ENCODE measurements at regions not wholly inside any gene's neighbourhood (a gene's known extent, or its start where the extent isn't known, plus 50 kb on each side); places are given as distances from the start of the nearest gene placed in this dataset.

DNA sequence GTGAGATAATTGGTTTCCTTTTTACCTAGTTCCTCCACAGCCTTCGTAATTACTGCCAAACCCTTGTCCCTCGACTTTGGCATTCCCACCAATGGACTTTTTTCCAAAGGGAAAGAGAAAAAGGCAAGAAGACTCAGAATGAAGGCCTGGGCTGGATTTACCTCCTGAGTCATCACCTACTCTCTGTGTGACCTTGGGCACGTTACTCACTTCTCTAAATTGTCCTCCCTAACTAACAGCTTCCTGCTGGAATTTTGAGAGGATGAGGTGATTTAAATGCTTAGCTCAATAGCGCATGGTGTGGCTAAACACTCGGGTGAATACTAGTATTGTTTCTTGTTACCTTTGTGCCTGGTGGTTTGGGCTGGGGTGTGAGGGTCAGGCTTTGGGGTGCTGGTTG, 146.6 kb downstream of the DHX35 start:
- no peak for DNase-seq

DNA sequence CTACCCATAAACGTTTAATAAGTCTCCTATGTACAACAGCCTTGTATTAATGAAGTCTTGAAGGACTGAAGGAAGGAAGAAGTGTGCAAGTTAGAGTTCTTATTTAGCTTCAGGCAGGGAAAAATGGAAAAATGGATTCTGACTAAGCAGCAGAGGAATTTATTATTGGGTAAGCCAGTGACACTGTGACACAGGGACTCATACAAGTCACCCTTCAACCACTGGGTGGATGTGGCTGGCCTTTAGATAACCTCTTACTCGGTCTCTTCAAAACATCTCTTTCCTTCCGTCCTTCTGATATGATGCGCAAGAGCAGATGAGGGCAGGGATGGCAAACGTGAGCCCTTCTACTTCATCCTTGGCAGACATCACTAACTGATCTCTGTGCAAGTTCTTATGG, 145.6 kb downstream of the DHX35 start:
- DNase-seq: no peak

DNA sequence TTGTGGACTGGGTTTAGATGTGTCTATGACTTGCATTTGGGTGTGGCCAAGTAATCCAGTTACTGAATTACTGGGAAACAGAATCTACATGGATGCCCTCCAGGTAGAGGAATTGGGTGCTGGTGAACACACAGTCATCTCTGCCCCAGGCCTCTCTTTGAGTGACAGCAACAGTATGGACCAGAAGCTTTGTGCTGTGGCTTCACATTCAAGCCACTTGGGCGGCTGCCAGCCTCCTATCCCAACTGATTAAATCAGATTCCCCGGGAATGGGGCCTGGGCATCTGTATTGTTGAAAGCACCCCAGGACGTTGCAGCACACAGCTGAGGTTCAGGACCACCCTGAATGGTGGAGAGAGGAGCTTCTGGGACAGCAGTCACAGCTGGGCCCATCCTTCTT, 144.6 kb downstream of the DHX35 start:
- no peak for DNase-seq

DNA sequence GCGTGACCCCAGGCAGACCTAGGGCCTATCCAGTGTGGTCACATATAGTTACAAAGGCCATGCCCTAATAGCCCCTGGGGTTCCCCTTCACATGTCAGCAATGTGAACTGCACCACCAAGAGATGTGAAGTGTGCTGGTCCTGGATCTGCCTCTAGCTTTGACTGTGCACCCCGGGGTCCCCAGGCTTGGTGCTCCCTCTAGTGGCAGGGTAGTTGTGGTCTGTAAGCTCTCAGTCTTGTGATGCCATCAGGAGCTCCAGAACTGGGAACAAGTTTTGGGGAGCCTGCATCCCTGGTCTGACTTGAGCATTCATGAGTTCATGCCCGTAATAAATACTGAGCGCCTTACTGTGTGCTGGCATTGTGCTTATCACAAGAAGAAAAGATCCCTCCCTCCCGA, 143.4 kb downstream of the DHX35 start:
- no peak for DNase-seq

- DNase-seq: no peak
Observed at GRCh38 chr20:39103732-39104131, 141.6 kb downstream of the DHX35 start.

DNA sequence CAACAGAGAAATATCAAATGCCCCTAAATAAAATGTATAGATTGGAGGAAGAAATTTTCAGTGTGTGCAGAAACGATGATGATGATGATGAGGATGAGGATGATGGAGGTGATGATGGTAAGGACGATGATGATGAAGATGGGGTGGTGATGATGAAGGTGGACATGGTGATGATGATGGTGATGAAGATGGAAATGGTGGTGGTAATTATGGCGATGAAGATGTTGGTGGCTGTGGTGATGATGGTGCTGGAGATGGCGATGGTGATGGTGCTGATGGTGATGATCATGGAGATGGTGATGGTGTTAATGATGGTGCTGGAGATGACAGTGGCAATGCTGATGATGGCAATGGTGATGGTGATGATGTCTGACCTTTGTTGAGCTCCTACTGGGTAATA, 141.2 kb downstream of the DHX35 start:
- no peak for DNase-seq

DNA sequence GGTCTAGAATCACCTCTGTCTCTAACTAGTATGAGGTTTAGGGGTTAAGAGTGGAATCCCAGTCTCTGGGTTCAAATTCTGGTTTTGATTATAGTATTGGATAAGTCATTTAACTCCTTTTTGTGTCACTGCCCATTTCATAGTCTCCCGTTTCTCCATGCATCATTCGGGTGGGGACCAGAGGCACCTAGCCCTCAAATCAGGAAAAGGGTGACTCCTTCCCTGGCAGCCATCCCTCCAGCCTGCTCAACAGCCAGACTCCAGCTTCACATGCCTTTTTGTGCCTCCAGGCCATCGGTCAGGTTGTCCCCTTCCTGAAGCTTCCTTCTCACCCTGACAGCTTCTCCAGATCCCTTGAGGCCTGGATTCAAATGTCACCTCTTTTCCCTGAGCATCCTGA, 139.8 kb downstream of the DHX35 start:
- DNase-seq: no peak

DNA sequence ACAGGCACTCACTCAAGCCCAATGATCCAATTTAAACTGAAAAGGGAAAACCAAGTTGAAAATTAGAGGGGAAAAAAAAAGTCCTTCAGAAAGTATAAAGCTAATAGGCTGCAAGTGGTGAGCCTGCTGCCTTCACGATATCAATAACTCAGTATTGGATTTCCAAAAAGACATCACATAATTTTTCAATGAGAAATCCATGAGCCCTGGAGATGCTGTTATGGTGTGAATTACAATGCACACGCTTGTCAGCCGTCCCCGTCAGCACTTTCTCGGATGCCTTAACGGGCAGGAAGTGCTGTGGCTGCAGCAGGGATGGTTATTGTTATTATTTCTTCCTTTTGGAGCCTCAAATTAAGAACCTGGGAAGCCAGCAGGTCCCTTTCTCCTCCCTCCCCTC, 138.5 kb downstream of the DHX35 start:
- DNase-seq: no peak

DNA sequence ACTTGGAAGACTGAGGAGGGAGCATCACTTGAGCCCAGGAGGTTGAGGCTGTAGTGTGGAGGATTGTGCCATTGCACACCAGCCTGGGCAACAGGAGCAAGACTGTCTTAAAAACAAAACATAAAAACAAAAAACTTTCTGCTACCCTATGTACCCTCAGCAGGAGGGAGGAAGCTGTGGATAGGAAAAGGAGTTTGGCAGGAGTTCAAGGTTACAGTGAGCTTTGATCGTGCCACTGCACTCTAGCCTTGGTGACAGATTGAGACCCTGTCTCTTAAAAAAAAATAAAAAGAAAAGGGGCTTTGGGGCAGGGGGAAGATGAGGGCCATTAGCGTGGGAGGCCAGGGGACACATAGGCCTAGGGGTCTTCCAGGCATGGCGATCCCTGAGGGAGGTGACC, 135.7 kb downstream of the DHX35 start:
- no peak for DNase-seq

- DNase-seq: no peak
Observed at GRCh38 chr20:39095870-39096269, 133.7 kb downstream of the DHX35 start.

- no peak for DNase-seq
Observed at GRCh38 chr20:39094391-39094790, 132.2 kb downstream of the DHX35 start.

- no peak for DNase-seq
Observed at GRCh38 chr20:39092733-39093410, 130.7 kb downstream of the DHX35 start.

DNA sequence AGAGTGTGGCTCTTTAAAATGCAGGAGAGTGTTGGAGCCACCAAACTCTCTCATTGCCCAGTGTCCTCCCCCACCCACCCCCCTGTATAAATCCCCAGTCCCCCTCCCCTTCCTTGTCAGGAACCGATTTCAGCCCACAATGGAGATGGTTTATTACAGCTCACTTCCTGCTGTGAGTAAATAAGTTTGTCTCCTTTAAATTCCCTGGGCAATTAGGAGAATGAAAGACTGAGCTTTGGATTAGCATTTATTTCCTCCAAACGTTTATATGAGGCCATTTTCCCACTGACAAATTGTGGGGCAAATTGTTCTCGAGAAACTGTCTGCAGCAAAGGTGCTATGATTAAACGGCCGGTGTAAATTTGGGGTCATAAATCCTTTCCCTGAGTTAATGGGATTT, 128.8 kb downstream of the DHX35 start:
- no peak for DNase-seq

DNA sequence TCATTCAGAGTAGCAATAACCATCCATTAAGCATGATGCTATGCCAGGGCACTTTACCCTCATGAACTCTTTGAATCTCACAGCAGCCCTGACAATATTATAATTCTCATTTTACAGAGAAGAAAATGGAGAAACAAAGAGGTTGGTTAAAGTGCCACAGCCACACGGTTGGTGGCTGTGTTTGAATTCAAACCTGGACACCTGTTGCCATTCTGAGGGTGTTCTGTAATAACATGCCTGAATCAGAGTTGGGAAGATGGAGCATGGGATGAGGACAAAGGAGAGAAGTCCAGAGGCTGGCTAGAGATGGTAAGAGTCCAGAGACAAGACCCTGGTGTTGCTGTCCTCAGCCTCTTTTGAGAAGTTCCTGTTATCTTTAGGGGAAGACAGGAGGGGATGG, 127.7 kb downstream of the DHX35 start:
- DNase-seq: no peak

Data from activated CD4-positive, CD25-positive, alpha-beta regulatory T cell (primary cell).